ENCODE measurements at regions not wholly inside any gene's neighbourhood (a gene's known extent, or its start where the extent isn't known, plus 50 kb on each side); places are given as distances from the start of the nearest gene placed in this dataset.

- TF ChIP-seq CEBPB (IDR thresholded peaks at IDR 0.05; ENCODE audit: low read depth) (no peak), CTCF (IDR thresholded peaks at IDR 0.05 in 2 of 3, conservative IDR thresholded peaks at IDR 0.05 in 1 of 3; ENCODE audit: borderline replicate concordance in 1 of 3, insufficient read depth in 1 of 3, low read depth in 2 of 3, low read length in 2 of 3) (no peak), ATF3 (IDR thresholded peaks at IDR 0.05) (no peak), TCF7L2 (IDR thresholded peaks at IDR 0.05; ENCODE audit: borderline replicate concordance, extremely low read depth, insufficient read depth, insufficient read length) (no peak)
These were observed 289.2 kb downstream of the TDRD15 start (continued) for GRCh38 chr2:21412944-21413443.

GRCh38 chr2:21415234-21415633 is 291.5 kb downstream of the TDRD15 start:
- H3K4me1 ChIP-seq (ENCODE audit: control insufficient read depth in 1 of 2, insufficient read depth in 2 of 2, low read length in 2 of 2) = no peaks in the 10 kb centered on the region
- RAD21 ChIA-PET (ENCODE audit: low non-redundant PET in 1 of 2, low total read pairs in 2 of 2, uncharacterized antibody in 2 of 2, unreplicated experiment in 2 of 2) = no interaction called here
- intact Hi-C loops (cut with micrococcal nuclease) = no loop called here
- no peak overlapping the region for H3K4me3 ChIP-seq (replicated peaks in 1 of 2; ENCODE audit: low read depth in 1 of 2, low read length in 2 of 2)
- no peaks in the 10 kb centered on the region for H3K79me2 ChIP-seq (ENCODE audit: insufficient read depth, low read length)
- no peak overlapping the region for H3K9ac ChIP-seq (ENCODE audit: low read length)
- no peak overlapping the region for H3K4me2 ChIP-seq (ENCODE audit: low read length)
- no peak for TF ChIP-seq SP1 (IDR thresholded peaks at IDR 0.05; ENCODE audit: low read depth)
- TF ChIP-seq CTCF (IDR thresholded peaks at IDR 0.05 in 2 of 3, conservative IDR thresholded peaks at IDR 0.05 in 1 of 3; ENCODE audit: borderline replicate concordance in 1 of 3, insufficient read depth in 1 of 3, low read depth in 2 of 3, low read length in 2 of 3) = peak in 1 of 3 experiments; percentile 29; a peak in 1 of 6 replicates
- H2AFZ ChIP-seq (ENCODE audit: low read depth, low read length, poor library complexity, severe bottlenecking) = no peak overlapping the region
- no peak for DNase-seq (ENCODE audit: low read depth, low spot score)
- no peak overlapping the region for H3K27ac ChIP-seq (ENCODE audit: low read depth, low read length)
- H3K9me3 ChIP-seq (ENCODE audit: control insufficient read depth in 1 of 2, insufficient read depth in 1 of 2, low read depth in 1 of 2, low read length in 2 of 2) = no peaks in the 10 kb centered on the region; a peak in 1 of 4 replicates
- no peaks in the 10 kb centered on the region for H3K9me2 ChIP-seq (ENCODE audit: insufficient read depth)
- no peaks in the 10 kb centered on the region for H4K20me1 ChIP-seq (ENCODE audit: insufficient read depth)
- CTCF ChIA-PET = no interaction called here
- no peak for ATAC-seq
- POLR2A ChIA-PET = no interaction called here
- no peaks in the 10 kb centered on the region for H3K36me3 ChIP-seq (ENCODE audit: control insufficient read depth in 1 of 2, insufficient read depth in 2 of 2, low read length in 2 of 2)
- no TSS peak for BruUV-seq (replicated peaks)
- no peaks in the 10 kb centered on the region for H3K27me3 ChIP-seq (ENCODE audit: insufficient read depth, low read length)
